Prostate gland (tissue), 2 donors: ENCODE measurements at regions not wholly inside any gene's neighbourhood (a gene's known extent, or its start where the extent isn't known, plus 50 kb on each side); places are given as distances from the start of the nearest gene placed in this dataset.

ENCODE experiments used
- CTCF ChIP-seq, 4 experiments: fragments of 200-600 bp in 2 of 4; fragments of 450-650 bp in 2 of 4; sonication (generic) in 2 of 4; IDR thresholded peaks; 1 replicate in 3 of 4; 2 replicates in 1 of 4; pipeline ENCODE4 v1.5.1; 2016 to 2019; ENCODE audit warnings: antibody characterized with exemption in 4 of 4, mild to moderate bottlenecking in 2 of 4, moderate library complexity in 2 of 4
- POLR2A ChIP-seq: fragments of 450-650 bp; IDR thresholded peaks from one replicate; pipeline ENCODE4 v1.6.1; 2016; ENCODE audit warnings: antibody characterized with exemption, mild to moderate bottlenecking

- TF ChIP-seq POLR2A = no peak
- no peak for TF ChIP-seq CTCF (IDR thresholded peaks at IDR 0.05)
These were observed 79.1 kb upstream of the BCL2L14 start for GRCh38 chr12:11991604-11992003.
